H1 (cell line): ENCODE measurements at regions not wholly inside any gene's neighbourhood (a gene's known extent, or its start where the extent isn't known, plus 50 kb on each side); places are given as distances from the start of the nearest gene placed in this dataset.
A peak's percentile ranks its signal among the peaks of the same experiment; 100 is the strongest.

Experiments used
- CTCF ChIA-PET: fragments of 300-600 bp; sonication (Branson Sonifier 250); formaldehyde crosslinking; loops from one replicate; lab custom pipeline; 2021; ENCODE audit not compliant: partially characterized antibody; lab: Charles Lee
- POLR2A ChIA-PET: fragments of 300-600 bp; sonication (Branson Sonifier 250); formaldehyde crosslinking; loops from one replicate; lab custom pipeline; 2021; ENCODE audit warnings: inconsistent platforms; ENCODE audit not compliant: partially characterized antibody; lab: Charles Lee
- DNase-seq, 2 experiments: peaks; one replicate each; pipeline versions ENCODE4 v3.0.0 to v3.0.0-alpha.2; 2010 to 2022; ENCODE audit warnings: low spot score in 2 of 2, low read depth in 1 of 2, mixed read lengths in 1 of 2
- FAIRE-seq: peaks from 2 replicates; lab custom pipeline; 2011; peaks lifted over from hg19 to GRCh38; lab: Jason Lieb, UNC
- H2AFZ ChIP-seq: 2 replicates; pipeline ENCODE4 v1.8.1; 2012; ENCODE audit warnings: low read length, inconsistent platforms
- H2AK5ac ChIP-seq: 2 replicates; pipeline ENCODE4 v1.6.1; 2013; ENCODE audit warnings: low read depth, low read length
- H2BK120ac ChIP-seq: replicated peaks from 2 replicates; pipeline ENCODE3; 2013; ENCODE audit warnings: low read depth, low read length, inconsistent platforms
- H2BK12ac ChIP-seq: 2 replicates; pipeline ENCODE4 v1.6.1; 2013; ENCODE audit warnings: low read depth, low read length
- H2BK15ac ChIP-seq: 2 replicates; pipeline ENCODE4 v1.6.1; 2013; ENCODE audit warnings: low read length
- H2BK20ac ChIP-seq: 2 replicates; pipeline ENCODE4 v1.6.1; 2013; ENCODE audit warnings: low read length
- H2BK5ac ChIP-seq: 2 replicates; pipeline ENCODE4 v1.6.1; 2013; ENCODE audit warnings: low read depth, low read length
- H3K14ac ChIP-seq: 2 replicates; pipeline ENCODE4 v1.6.1; 2013; ENCODE audit warnings: inconsistent platforms; ENCODE audit not compliant: insufficient read length
- H3K18ac ChIP-seq: 2 replicates; pipeline ENCODE4 v1.6.1; 2013; ENCODE audit warnings: low read length; ENCODE audit errors: extremely low read depth
- H3K23ac ChIP-seq: 2 replicates; pipeline ENCODE4 v1.6.1; 2013; ENCODE audit warnings: inconsistent platforms; ENCODE audit not compliant: insufficient read length
- H3K23me2 ChIP-seq: 2 replicates; pipeline ENCODE4 v1.6.1; 2013; ENCODE audit warnings: low read depth, low read length
- H3K27ac ChIP-seq: 2 replicates; pipeline ENCODE4 v1.6.1; 2011; ENCODE audit warnings: low read depth, low read length, inconsistent platforms
- H3K27me3 ChIP-seq, 4 experiments: replicated peaks in 1 of 4; 1 replicate in 1 of 4; 2 replicates in 3 of 4; pipeline versions ENCODE4 v1.6.1 to v1.8.1; 2011 to 2013; ENCODE audit warnings: low read length in 3 of 4, mild to moderate bottlenecking in 3 of 4, inconsistent platforms in 2 of 4, mixed read lengths in 2 of 4, moderate library complexity in 1 of 4; ENCODE audit not compliant: control insufficient read depth in 3 of 4, insufficient read depth in 3 of 4; ENCODE audit errors: extremely low read depth in 1 of 4
- H3K36me3 ChIP-seq, 4 experiments: 2 replicates each; pipeline versions ENCODE4 v1.6.1 to v1.8.1; 2011 to 2013; ENCODE audit warnings: mild to moderate bottlenecking in 4 of 4, low read length in 3 of 4, moderate library complexity in 2 of 4, control low read depth in 1 of 4, inconsistent platforms in 1 of 4; ENCODE audit not compliant: insufficient read depth in 4 of 4, control insufficient read depth in 2 of 4
- H3K4ac ChIP-seq: replicated peaks from 2 replicates; pipeline ENCODE3; 2013; ENCODE audit warnings: low read length, low read depth, mixed read lengths, inconsistent platforms; ENCODE audit not compliant: insufficient read length
- H3K4me1 ChIP-seq, 4 experiments: replicated peaks in 1 of 4; 1 replicate in 1 of 4; 2 replicates in 3 of 4; pipeline versions ENCODE4 v1.6.1 to v1.8.1; 2011 to 2013; ENCODE audit warnings: low read length in 3 of 4, inconsistent platforms in 2 of 4, mixed read lengths in 1 of 4; ENCODE audit not compliant: insufficient read depth in 4 of 4, control insufficient read depth in 3 of 4
- H3K4me2 ChIP-seq, 2 experiments: 2 replicates each; pipeline versions ENCODE4 v1.6.1 to v1.8.1; 2011 to 2013; ENCODE audit warnings: low read depth in 2 of 2, low read length in 2 of 2, control low read depth in 1 of 2, inconsistent platforms in 1 of 2, mild to moderate bottlenecking in 1 of 2; ENCODE audit not compliant: insufficient read depth in 1 of 2
- H3K4me3 ChIP-seq, 4 experiments: fragments of 200-600, 300-600 bp in 1 of 4; sonication (generic), shearing (Covaris generic), sonication (Bioruptor Twin) in 1 of 4; 2 replicates each; pipeline versions ENCODE4 v1.5.1 to v1.8.1; 2011 to 2016; ENCODE audit warnings: low read length in 4 of 4, low read depth in 3 of 4, control low read depth in 2 of 4, inconsistent platforms in 2 of 4, mild to moderate bottlenecking in 2 of 4, mixed read lengths in 1 of 4, moderate library complexity in 1 of 4; ENCODE audit not compliant: insufficient read depth in 2 of 4; ENCODE audit errors: extremely low read depth in 1 of 4
- H3K56ac ChIP-seq: replicated peaks from 2 replicates; pipeline ENCODE3; 2013; ENCODE audit warnings: low read depth, mild to moderate bottlenecking, mixed read lengths, low read length, inconsistent platforms; ENCODE audit not compliant: insufficient read length
- H3K79me1 ChIP-seq: 2 replicates; pipeline ENCODE4 v1.6.1; 2013; ENCODE audit warnings: low read depth, low read length, control low read depth
- H3K79me2 ChIP-seq, 2 experiments: 2 replicates each; pipeline versions ENCODE4 v1.6.1 to v1.8.1; 2012 to 2013; ENCODE audit warnings: low read length in 2 of 2, mild to moderate bottlenecking in 2 of 2, inconsistent platforms in 1 of 2; ENCODE audit not compliant: insufficient read depth in 2 of 2, control insufficient read depth in 1 of 2
- H3K9ac ChIP-seq, 4 experiments: replicated peaks in 1 of 4; 1 replicate in 1 of 4; 2 replicates in 3 of 4; pipeline versions ENCODE4 v1.6.1 to v1.8.1; 2011 to 2013; ENCODE audit warnings: low read depth in 3 of 4, low read length in 3 of 4, control low read depth in 2 of 4, mild to moderate bottlenecking in 2 of 4, moderate library complexity in 2 of 4, inconsistent platforms in 1 of 4; ENCODE audit errors: extremely low read depth in 1 of 4
- H3K9me3 ChIP-seq, 2 experiments: 2 replicates each; pipeline versions ENCODE4 v1.6.1 to v1.8.1; 2012 to 2013; ENCODE audit warnings: mild to moderate bottlenecking in 2 of 2, moderate library complexity in 2 of 2, control low read depth in 1 of 2, inconsistent platforms in 1 of 2, low read depth in 1 of 2, low read length in 1 of 2, mixed read lengths in 1 of 2; ENCODE audit not compliant: insufficient read depth in 2 of 2
- H4K20me1 ChIP-seq, 2 experiments: replicated peaks in 1 of 2; 2 replicates each; pipeline versions ENCODE3 to v1.8.1; 2011 to 2013; ENCODE audit warnings: inconsistent platforms in 2 of 2, low read length in 2 of 2, mild to moderate bottlenecking in 1 of 2; ENCODE audit not compliant: insufficient read depth in 2 of 2, control insufficient read depth in 1 of 2
- H4K5ac ChIP-seq: 2 replicates; pipeline ENCODE4 v1.6.1; 2013; ENCODE audit warnings: low read length, low read depth, mixed read lengths, inconsistent platforms; ENCODE audit not compliant: insufficient read length
- H4K8ac ChIP-seq: 2 replicates; pipeline ENCODE4 v1.8.0; 2013; ENCODE audit warnings: mild to moderate bottlenecking, moderate library complexity, low read length, inconsistent platforms; ENCODE audit not compliant: insufficient read depth; ENCODE audit errors: extremely low read depth
- H4K91ac ChIP-seq: replicated peaks from 2 replicates; pipeline ENCODE3; 2013; ENCODE audit warnings: low read length, mixed read lengths, inconsistent platforms; ENCODE audit not compliant: insufficient read length
- KDM1A ChIP-seq: fragments of 200-600, 300-600 bp; sonication (generic); IDR thresholded peaks from 2 replicates; pipeline ENCODE4 v1.7.1; 2016; ENCODE audit warnings: mild to moderate bottlenecking, low read length, borderline replicate concordance
- RAD21 ChIP-seq, 2 experiments: IDR thresholded peaks in 1 of 2; conservative IDR thresholded peaks in 1 of 2; 2 replicates each; pipeline ENCODE4 v1.6.1; 2011; ENCODE audit warnings: low read depth in 2 of 2, low read length in 2 of 2, improper control_type of control experiment in 1 of 2, inconsistent platforms in 1 of 2, mild to moderate bottlenecking in 1 of 2, moderate library complexity in 1 of 2
- whole genome bisulfite sequencing, 2 experiments: shearing (Covaris generic) in 1 of 2; methylation state at CpG; one replicate each; pipeline versions ENCODE4 v1.1.6 to v1.1.7; 2013 to 2015; ENCODE audit warnings: low lambda C conversion rate in 2 of 2, mixed read lengths in 2 of 2, inconsistent platforms in 1 of 2, low coverage in 1 of 2, missing lambda C conversion rate in 1 of 2; ENCODE audit not compliant: insufficient replicate concordance in 2 of 2, insufficient coverage in 1 of 2, insufficient read length in 1 of 2; ENCODE audit errors: extremely low coverage in 1 of 2, missing lambda C conversion rate in 1 of 2; 5-methylcytosine and 5-hydroxymethylcytosine counted together
- TF ChIP-seq, protein P1 (sequence below), 3 experiments: IDR thresholded peaks; 1 replicate in 2 of 3; 2 replicates in 1 of 3; pipeline versions ENCODE4 v1.5.1 to v1.6.1; 2011; ENCODE audit warnings: low read length in 3 of 3, mild to moderate bottlenecking in 3 of 3, inconsistent platforms in 2 of 3, low read depth in 1 of 3, moderate library complexity in 1 of 3; ENCODE audit not compliant: insufficient read depth in 1 of 3; ENCODE audit errors: control extremely low read depth in 1 of 3

DNA sequence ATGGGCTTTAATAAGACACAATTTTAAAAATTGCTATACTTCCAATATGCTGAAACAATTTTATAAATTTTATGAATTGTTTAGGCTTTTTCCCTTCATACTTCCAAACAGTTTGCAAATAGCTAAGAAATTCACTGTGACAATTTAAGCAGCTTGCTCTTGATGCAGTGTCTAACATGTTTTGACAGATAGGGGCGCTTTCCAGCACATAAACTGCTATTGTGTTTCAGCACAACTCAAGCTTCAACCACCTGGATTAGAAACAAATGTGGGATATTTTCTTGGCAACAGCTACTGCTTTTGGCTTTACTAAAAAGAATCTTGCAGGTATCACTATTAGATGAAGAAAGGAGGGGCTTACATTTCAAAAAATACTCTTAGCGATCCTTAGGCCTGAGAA lies 565.8 kb upstream of the DPPA4 start:
- H3K27me3 ChIP-seq: no peaks in the 10 kb centered on the region
- H3K9ac ChIP-seq: no peak overlapping the region
- H3K4me1 ChIP-seq: no peaks in the 10 kb centered on the region
- H3K4ac ChIP-seq: no peak overlapping the region
- WGBS, 2 experiments: 79% methylated on average over 2 of the region's 2 CpGs; no CpG with 5 or more reads in 1 of the 2 experiments
- H3K23me2 ChIP-seq: no peaks in the 10 kb centered on the region
- H4K5ac ChIP-seq: no peak overlapping the region
- no peaks in the 10 kb centered on the region for H3K79me2 ChIP-seq
- H3K27ac ChIP-seq: no peak overlapping the region
- no peak overlapping the region for H2BK15ac ChIP-seq
- no peak overlapping the region for H4K8ac ChIP-seq
- CTCF ChIA-PET: interaction anchor here (1.1 to 1.5 kb wide), 2 partner anchors 8 to 15 kb away, joined by 3 to 4 read pairs; no protein-coding TSS in a partner anchor
- H2AK5ac ChIP-seq: no peak overlapping the region
- H4K91ac ChIP-seq: no peak overlapping the region
- H4K20me1 ChIP-seq: no peaks in the 10 kb centered on the region
- H3K36me3 ChIP-seq: no peaks in the 10 kb centered on the region
- H3K79me1 ChIP-seq: no peaks in the 10 kb centered on the region
- no peak overlapping the region for H2AFZ ChIP-seq
- TF ChIP-seq, protein P1, sequence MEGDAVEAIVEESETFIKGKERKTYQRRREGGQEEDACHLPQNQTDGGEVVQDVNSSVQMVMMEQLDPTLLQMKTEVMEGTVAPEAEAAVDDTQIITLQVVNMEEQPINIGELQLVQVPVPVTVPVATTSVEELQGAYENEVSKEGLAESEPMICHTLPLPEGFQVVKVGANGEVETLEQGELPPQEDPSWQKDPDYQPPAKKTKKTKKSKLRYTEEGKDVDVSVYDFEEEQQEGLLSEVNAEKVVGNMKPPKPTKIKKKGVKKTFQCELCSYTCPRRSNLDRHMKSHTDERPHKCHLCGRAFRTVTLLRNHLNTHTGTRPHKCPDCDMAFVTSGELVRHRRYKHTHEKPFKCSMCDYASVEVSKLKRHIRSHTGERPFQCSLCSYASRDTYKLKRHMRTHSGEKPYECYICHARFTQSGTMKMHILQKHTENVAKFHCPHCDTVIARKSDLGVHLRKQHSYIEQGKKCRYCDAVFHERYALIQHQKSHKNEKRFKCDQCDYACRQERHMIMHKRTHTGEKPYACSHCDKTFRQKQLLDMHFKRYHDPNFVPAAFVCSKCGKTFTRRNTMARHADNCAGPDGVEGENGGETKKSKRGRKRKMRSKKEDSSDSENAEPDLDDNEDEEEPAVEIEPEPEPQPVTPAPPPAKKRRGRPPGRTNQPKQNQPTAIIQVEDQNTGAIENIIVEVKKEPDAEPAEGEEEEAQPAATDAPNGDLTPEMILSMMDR (IDR thresholded peaks at IDR 0.05; ENCODE audit: control extremely low read depth in 1 of 3, insufficient read depth in 1 of 3, low read depth in 1 of 3, low read length in 3 of 3): peak in 1 of 3 experiments; percentile 15; a peak in 1 of 4 replicates
- TF ChIP-seq KDM1A: no peak
- TF ChIP-seq RAD21 (IDR thresholded peaks at IDR 0.05 in 1 of 2, conservative IDR thresholded peaks at IDR 0.05 in 1 of 2; ENCODE audit: low read depth in 2 of 2, low read length in 2 of 2): peak in 1 of 2 experiments; percentile 10; a peak in 2 of 4 replicates
- H3K9me3 ChIP-seq: peaks cover 9 to 10% of the 10 kb centered on the region in 2 experiments; a peak in 3 of 4 replicates
- H2BK12ac ChIP-seq: no peak overlapping the region
- no peak overlapping the region for H3K14ac ChIP-seq
- H3K4me3 ChIP-seq: no peak overlapping the region
- H3K18ac ChIP-seq: no peak overlapping the region
- FAIRE-seq (no peak), DNase-seq (no peak)
- POLR2A ChIA-PET: no interaction called here
- no peak overlapping the region for H2BK20ac ChIP-seq
- H3K4me2 ChIP-seq: no peak overlapping the region
- no peak overlapping the region for H2BK120ac ChIP-seq
- H2BK5ac ChIP-seq: no peak overlapping the region
- H3K56ac ChIP-seq: no peak overlapping the region
- no peak overlapping the region for H3K23ac ChIP-seq
